GM12878 (cell line): ENCODE measurements at regions not wholly inside any gene's neighbourhood (a gene's known extent, or its start where the extent isn't known, plus 50 kb on each side); places are given as distances from the start of the nearest gene placed in this dataset.

Experiments used
- ATAC-seq: fragments of 200-7000 bp; cut with Tn5 transposase; 3 replicates; pipeline ENCODE4 v1.9.1; 2020; ENCODE audit warnings: mild to moderate bottlenecking, moderate library complexity
- BruUV-seq: library from RNA; stranded (reverse); fragments of 400-500 nt; replicated peaks from 2 replicates; lab custom pipeline; 2021; lab: Mats Ljungman, UMichigan
- CTCF ChIA-PET: fragments of 300-600 bp; sonication (Branson Sonifier 250); formaldehyde crosslinking; extraction: SDS; loops from one replicate; lab custom pipeline; 2021; ENCODE audit warnings: inconsistent platforms; lab: Yijun Ruan, JAX
- POLR2A ChIA-PET: fragments of 350-600 bp; formaldehyde crosslinking; extraction: SDS; loops from one replicate; lab custom pipeline; 2021; ENCODE audit warnings: inconsistent platforms; lab: Charles Lee
- RAD21 ChIA-PET: fragments of 300-600 bp; sonication (Branson Sonifier 250); formaldehyde crosslinking; loops from one replicate; lab custom pipeline; 2023; ENCODE audit warnings: antibody characterized with exemption; ENCODE audit not compliant: unreplicated experiment; lab: Charles Lee
- SMC1A ChIA-PET: fragments of 300-600 bp; sonication (Branson Sonifier 250); formaldehyde crosslinking; loops from one replicate; lab custom pipeline; 2023; ENCODE audit not compliant: unreplicated experiment, uncharacterized antibody; lab: Charles Lee
- DNase-seq: peaks from one replicate; pipeline ENCODE4 v3.0.0-alpha.2; 2011; ENCODE audit warnings: low read depth, low spot score
- FAIRE-seq: peaks from 3 replicates; lab custom pipeline; 2011; peaks lifted over from hg19 to GRCh38; lab: Jason Lieb, UNC
- H2AFZ ChIP-seq: 2 replicates; pipeline ENCODE4 v1.6.0; 2011; ENCODE audit warnings: low read depth, low read length, control low read depth; ENCODE audit not compliant: control insufficient read depth
- H3K27ac ChIP-seq: 2 replicates; pipeline ENCODE4 v1.5.1; 2011; ENCODE audit warnings: control low read depth; ENCODE audit not compliant: control insufficient read depth, insufficient read depth
- H3K27me3 ChIP-seq, 2 experiments: replicated peaks in 1 of 2; 2 replicates each; pipeline versions ENCODE4 v1.6.0 to v1.6.1; 2011; ENCODE audit warnings: low read length in 1 of 2; ENCODE audit not compliant: control insufficient read depth in 2 of 2, insufficient read depth in 2 of 2
- H3K36me3 ChIP-seq, 2 experiments: 2 replicates each; pipeline ENCODE4 v1.5.1; 2011; ENCODE audit warnings: low read length in 1 of 2; ENCODE audit not compliant: control insufficient read depth in 2 of 2, insufficient read depth in 2 of 2
- H3K4me1 ChIP-seq: 2 replicates; pipeline ENCODE4 v1.6.1; 2011; ENCODE audit warnings: mild to moderate bottlenecking, low read length, moderate library complexity, mixed read lengths; ENCODE audit not compliant: control insufficient read depth, insufficient read depth
- H3K4me2 ChIP-seq: 2 replicates; pipeline ENCODE4 v1.6.0; 2011; ENCODE audit warnings: control low read depth; ENCODE audit not compliant: control insufficient read depth, insufficient read depth
- H3K4me3 ChIP-seq: fragments of 200-600 bp; sonication (generic); 2 replicates; pipeline ENCODE4 v1.5.1; 2016
- H3K79me2 ChIP-seq: 2 replicates; pipeline ENCODE4 v1.6.0; 2011; ENCODE audit warnings: low read length; ENCODE audit not compliant: control insufficient read depth, insufficient read depth
- H3K9ac ChIP-seq: 2 replicates; pipeline ENCODE4 v1.8.0; 2011; ENCODE audit warnings: low read length, control low read depth, mixed read lengths; ENCODE audit not compliant: control insufficient read depth, insufficient read depth
- H3K9me3 ChIP-seq: replicated peaks from 3 replicates; pipeline ENCODE4 v1.5.1; 2011; ENCODE audit warnings: mild to moderate bottlenecking, low read length; ENCODE audit not compliant: control insufficient read depth, insufficient read depth
- H4K20me1 ChIP-seq: 2 replicates; pipeline ENCODE4 v1.6.0; 2011; ENCODE audit not compliant: control insufficient read depth, insufficient read depth
- CREB1 ChIP-seq: IDR thresholded peaks from 2 replicates; pipeline ENCODE4 v1.6.1; 2012; ENCODE audit warnings: low read depth, mild to moderate bottlenecking, inconsistent platforms
- CREM ChIP-seq: IDR thresholded peaks from 2 replicates; pipeline ENCODE4 v1.6.1; 2014; ENCODE audit warnings: antibody characterized with exemption, low read depth
- HSF1 ChIP-seq: fragments of 150-350 bp; IDR thresholded peaks from 2 replicates; pipeline ENCODE4 v1.6.1; 2014; ENCODE audit warnings: mild to moderate bottlenecking, low read depth, low read length
- ZBTB33 ChIP-seq: fragments of 450-650 bp; IDR thresholded peaks from 2 replicates; pipeline ENCODE4 v1.6.1; 2017; ENCODE audit warnings: mild to moderate bottlenecking
- in situ Hi-C: fragments of 300-500 bp; cut with MboI; formaldehyde crosslinking; loops from 9 replicates; pipeline ENCODE4 v1.14.3; 2018; ENCODE audit warnings: mixed read lengths
- intact Hi-C: fragments of 100-400 bp; cut with micrococcal nuclease; formaldehyde crosslinking; loops from one replicate; pipeline ENCODE4 v1.14.2; 2022; ENCODE audit not compliant: unreplicated experiment

GRCh38 chr1:81330111-81330510 is 470.6 kb upstream of the ADGRL2 start:
- ATAC-seq: no peak
- CTCF ChIA-PET: no interaction called here

More at GRCh38 chr1:81330111-81330510, 470.6 kb upstream of the ADGRL2 start:
- in situ Hi-C loops (no loop called here), intact Hi-C loops (loop anchor here (2.0 kb wide), 1 partner anchor 21 kb away; no protein-coding TSS in a partner anchor)
- no peaks in the 10 kb centered on the region for H3K27me3 ChIP-seq
- no peaks in the 10 kb centered on the region for H3K9me3 ChIP-seq
- ChIA-PET POLR2A (no interaction called here), SMC1A (no interaction called here), RAD21 (no interaction called here)
- no peak for DNase-seq
- H4K20me1 ChIP-seq: no peaks in the 10 kb centered on the region
- no peak overlapping the region for H3K4me3 ChIP-seq
- no TSS peak for BruUV-seq
- no peak overlapping the region for H3K27ac ChIP-seq
- H3K4me2 ChIP-seq: no peak overlapping the region
- no peaks in the 10 kb centered on the region for H3K4me1 ChIP-seq
- H2AFZ ChIP-seq: no peak overlapping the region
- FAIRE-seq: no peak
- H3K9ac ChIP-seq: no peak overlapping the region
- H3K79me2 ChIP-seq: no peaks in the 10 kb centered on the region
- H3K36me3 ChIP-seq: no peaks in the 10 kb centered on the region
- TF ChIP-seq CREM (no peak), ZBTB33 (no peak), CREB1 (no peak), HSF1 (no peak)
